H9 (cell line): ENCODE measurements at regions not wholly inside any gene's neighbourhood (a gene's known extent, or its start where the extent isn't known, plus 50 kb on each side); places are given as distances from the start of the nearest gene placed in this dataset.

Experiments
- DNase-seq: peaks from one replicate; pipeline ENCODE4 v3.0.0-alpha.2; 2017
- H2AFZ ChIP-seq: one replicate; pipeline ENCODE4 v1.6.1; 2013; ENCODE audit warnings: mild to moderate bottlenecking, low read length, control low read depth, moderate library complexity
- H2AK5ac ChIP-seq: 2 replicates; pipeline ENCODE4 v1.6.1; 2013; ENCODE audit warnings: low read length, control low read depth, mixed read lengths; ENCODE audit not compliant: insufficient read length
- H2BK120ac ChIP-seq: one replicate; pipeline ENCODE4 v1.6.1; 2013; ENCODE audit warnings: low read depth, mild to moderate bottlenecking, low read length, control low read depth, inconsistent platforms; ENCODE audit not compliant: poor library complexity, severe bottlenecking
- H2BK12ac ChIP-seq: 2 replicates; pipeline ENCODE4 v1.6.1; 2013; ENCODE audit warnings: low read length, control low read depth, mixed read lengths, low read depth; ENCODE audit not compliant: insufficient read length
- H2BK15ac ChIP-seq: 2 replicates; pipeline ENCODE4 v1.6.1; 2013; ENCODE audit warnings: low read depth, low read length, control low read depth
- H2BK20ac ChIP-seq: one replicate; pipeline ENCODE4 v1.6.1; 2013; ENCODE audit warnings: low read depth, mild to moderate bottlenecking, low read length, control low read depth, inconsistent platforms; ENCODE audit not compliant: poor library complexity, severe bottlenecking
- H2BK5ac ChIP-seq: 2 replicates; pipeline ENCODE4 v1.6.1; 2013; ENCODE audit warnings: low read length, control low read depth, mixed read lengths; ENCODE audit not compliant: insufficient read length
- H3K14ac ChIP-seq: 2 replicates; pipeline ENCODE4 v1.6.1; 2013; ENCODE audit warnings: low read length, control low read depth; ENCODE audit not compliant: insufficient read depth
- H3K18ac ChIP-seq: 2 replicates; pipeline ENCODE4 v1.6.1; 2013; ENCODE audit warnings: low read depth, mild to moderate bottlenecking, mixed read lengths, low read length, control low read depth; ENCODE audit not compliant: insufficient read length
- H3K23ac ChIP-seq: 2 replicates; pipeline ENCODE4 v1.6.1; 2013; ENCODE audit warnings: low read length, control low read depth, mixed read lengths, low read depth; ENCODE audit not compliant: insufficient read length
- H3K23me2 ChIP-seq: 2 replicates; pipeline ENCODE4 v1.6.1; 2013; ENCODE audit warnings: low read depth, mild to moderate bottlenecking, mixed read lengths, low read length, control low read depth; ENCODE audit not compliant: insufficient read length, poor library complexity, severe bottlenecking
- H3K27ac ChIP-seq: 2 replicates; pipeline ENCODE4 v1.5.1; 2013; ENCODE audit warnings: low read length, control low read depth, mixed read lengths, low read depth; ENCODE audit not compliant: insufficient read length
- H3K27me3 ChIP-seq: 2 replicates; pipeline ENCODE4 v1.6.1; 2013; ENCODE audit warnings: low read length, control low read depth, inconsistent platforms; ENCODE audit not compliant: insufficient read depth
- H3K4ac ChIP-seq: 2 replicates; pipeline ENCODE4 v1.6.1; 2013; ENCODE audit warnings: low read depth, mild to moderate bottlenecking, control low read depth, inconsistent platforms, low read length, moderate library complexity
- H3K4me1 ChIP-seq: 2 replicates; pipeline ENCODE4 v1.6.1; 2013; ENCODE audit warnings: low read length, control low read depth, inconsistent platforms; ENCODE audit not compliant: insufficient read depth
- H3K4me2 ChIP-seq: 2 replicates; pipeline ENCODE4 v1.6.1; 2013; ENCODE audit warnings: low read length, control low read depth, mixed read lengths; ENCODE audit not compliant: insufficient read length, insufficient read depth
- H3K56ac ChIP-seq: 2 replicates; pipeline ENCODE4 v1.6.1; 2013; ENCODE audit warnings: low read depth, mild to moderate bottlenecking, mixed read lengths, low read length, control low read depth; ENCODE audit not compliant: insufficient read length
- H3K79me1 ChIP-seq: 2 replicates; pipeline ENCODE4 v1.6.1; 2013; ENCODE audit warnings: low read depth, mild to moderate bottlenecking, moderate library complexity, low read length, control low read depth, inconsistent platforms; ENCODE audit not compliant: insufficient read depth, poor library complexity, severe bottlenecking
- H3K79me2 ChIP-seq: 2 replicates; pipeline ENCODE4 v1.6.1; 2013; ENCODE audit warnings: low read length, control low read depth, inconsistent platforms; ENCODE audit not compliant: insufficient read depth
- H3K9ac ChIP-seq: 2 replicates; pipeline ENCODE4 v1.6.1; 2013; ENCODE audit warnings: low read length, control low read depth, mixed read lengths; ENCODE audit not compliant: insufficient read length; ENCODE audit errors: extremely low read depth
- H3K9me3 ChIP-seq: one replicate; pipeline ENCODE4 v1.6.1; 2013; ENCODE audit warnings: low read depth, low read length, inconsistent platforms; ENCODE audit not compliant: control insufficient read depth
- H3T11ph ChIP-seq: one replicate; pipeline ENCODE4 v1.6.1; 2013; ENCODE audit warnings: mild to moderate bottlenecking, low read length, control low read depth, inconsistent platforms
- H4K20me1 ChIP-seq: one replicate; pipeline ENCODE4 v1.6.1; 2013; ENCODE audit not compliant: control insufficient read depth, insufficient read length, insufficient read depth
- H4K5ac ChIP-seq: 2 replicates; pipeline ENCODE4 v1.6.1; 2013; ENCODE audit warnings: low read depth, mild to moderate bottlenecking, mixed read lengths, low read length, control low read depth; ENCODE audit not compliant: insufficient read length
- H4K8ac ChIP-seq: replicated peaks from 2 replicates; pipeline ENCODE4 v1.6.1; 2013; ENCODE audit warnings: low read length, control low read depth, mixed read lengths, low read depth; ENCODE audit not compliant: insufficient read length
- H4K91ac ChIP-seq: 2 replicates; pipeline ENCODE4 v1.6.1; 2013; ENCODE audit warnings: low read depth, mild to moderate bottlenecking, moderate library complexity, mixed read lengths, low read length, control low read depth; ENCODE audit not compliant: insufficient read length
- H3K27ac Mint-ChIP-seq, 3 experiments: 2 replicates in 2 of 3; 3 replicates in 1 of 3; pipeline ENCODE4 v1.8.0; 2020 to 2021; ENCODE audit warnings: mixed read lengths in 3 of 3, mild to moderate bottlenecking in 1 of 3, moderate library complexity in 1 of 3
- H3K27me3 Mint-ChIP-seq: 2 replicates; pipeline ENCODE4 v1.8.0; 2021; ENCODE audit warnings: low read depth, mild to moderate bottlenecking, moderate library complexity, mixed read lengths
- H3K36me3 Mint-ChIP-seq, 3 experiments: 2 replicates in 2 of 3; 3 replicates in 1 of 3; pipeline ENCODE4 v1.8.0; 2020 to 2021; ENCODE audit warnings: low read depth in 3 of 3, mixed read lengths in 3 of 3; ENCODE audit not compliant: insufficient read depth in 1 of 3
- H3K4me1 Mint-ChIP-seq, 2 experiments: 2 replicates each; pipeline ENCODE4 v1.8.0; 2020; ENCODE audit warnings: mixed read lengths in 2 of 2
- H3K4me3 Mint-ChIP-seq, 2 experiments: 2 replicates in 1 of 2; 3 replicates in 1 of 2; pipeline ENCODE4 v1.8.0; 2020 to 2021; ENCODE audit warnings: mild to moderate bottlenecking in 2 of 2, mixed read lengths in 2 of 2, moderate library complexity in 1 of 2
- H3K9me3 Mint-ChIP-seq, 2 experiments: 2 replicates in 1 of 2; 3 replicates in 1 of 2; pipeline ENCODE4 v1.8.0; 2020; ENCODE audit warnings: mild to moderate bottlenecking in 2 of 2, mixed read lengths in 2 of 2, moderate library complexity in 1 of 2
- TF ChIP-seq, protein P1 (sequence below): fragments of 200-600 bp; sonication (generic); conservative IDR thresholded peaks from 3 replicates; pipeline ENCODE4 v1.8.0; 2021; ENCODE audit warnings: antibody characterized with exemption, mild to moderate bottlenecking

- Histone ChIP-seq H3K9me3 (no peaks in the 10 kb centered on the region), H3K27ac (no peak overlapping the region), H3K9ac (no peak overlapping the region), H2BK12ac (no peak overlapping the region), H3K4me1 (no peaks in the 10 kb centered on the region), H3K4ac (no peak overlapping the region), H3K79me2 (no peaks in the 10 kb centered on the region), H3K18ac (no peak overlapping the region), H3K79me1 (no peaks in the 10 kb centered on the region), H2BK5ac (no peak overlapping the region), H2BK20ac (no peak overlapping the region), H3K27me3 (no peaks in the 10 kb centered on the region), H3K4me2 (no peak overlapping the region), H2AK5ac (no peak overlapping the region), H4K5ac (no peak overlapping the region), H4K20me1 (no peaks in the 10 kb centered on the region), H3T11ph (no peak overlapping the region), H2AFZ (no peak overlapping the region), H4K8ac (no peak overlapping the region), H3K23me2 (no peaks in the 10 kb centered on the region), H4K91ac (no peak overlapping the region), H2BK120ac (no peak overlapping the region), H2BK15ac (no peak overlapping the region), H3K14ac (no peak overlapping the region), H3K56ac (no peak overlapping the region), H3K23ac (no peak overlapping the region)
- H3K4me1 Mint-ChIP-seq = no peaks in the 10 kb centered on the region
- TF ChIP-seq, protein P1, sequence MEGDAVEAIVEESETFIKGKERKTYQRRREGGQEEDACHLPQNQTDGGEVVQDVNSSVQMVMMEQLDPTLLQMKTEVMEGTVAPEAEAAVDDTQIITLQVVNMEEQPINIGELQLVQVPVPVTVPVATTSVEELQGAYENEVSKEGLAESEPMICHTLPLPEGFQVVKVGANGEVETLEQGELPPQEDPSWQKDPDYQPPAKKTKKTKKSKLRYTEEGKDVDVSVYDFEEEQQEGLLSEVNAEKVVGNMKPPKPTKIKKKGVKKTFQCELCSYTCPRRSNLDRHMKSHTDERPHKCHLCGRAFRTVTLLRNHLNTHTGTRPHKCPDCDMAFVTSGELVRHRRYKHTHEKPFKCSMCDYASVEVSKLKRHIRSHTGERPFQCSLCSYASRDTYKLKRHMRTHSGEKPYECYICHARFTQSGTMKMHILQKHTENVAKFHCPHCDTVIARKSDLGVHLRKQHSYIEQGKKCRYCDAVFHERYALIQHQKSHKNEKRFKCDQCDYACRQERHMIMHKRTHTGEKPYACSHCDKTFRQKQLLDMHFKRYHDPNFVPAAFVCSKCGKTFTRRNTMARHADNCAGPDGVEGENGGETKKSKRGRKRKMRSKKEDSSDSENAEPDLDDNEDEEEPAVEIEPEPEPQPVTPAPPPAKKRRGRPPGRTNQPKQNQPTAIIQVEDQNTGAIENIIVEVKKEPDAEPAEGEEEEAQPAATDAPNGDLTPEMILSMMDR = no peak
- no peaks in the 10 kb centered on the region for H3K27me3 Mint-ChIP-seq
- H3K4me3 Mint-ChIP-seq = no peak overlapping the region
- H3K36me3 Mint-ChIP-seq = peaks cover 2 to 3% (median 2%) of the 10 kb centered on the region in 3 experiments; a peak in 6 of 7 replicates
- no peak for DNase-seq
- no peak overlapping the region for H3K27ac Mint-ChIP-seq
- peaks cover 2% of the 10 kb centered on the region in 2 experiments; a peak in 3 of 5 replicates for H3K9me3 Mint-ChIP-seq
Observed at GRCh38 chr4:131119661-131120060, 2023.7 kb downstream of the C4orf33 start.
